ENCODE measurements at regions not wholly inside any gene's neighbourhood (a gene's known extent, or its start where the extent isn't known, plus 50 kb on each side); places are given as distances from the start of the nearest gene placed in this dataset.
"Not testable (repeated sequence)": the region's sequence is repeated elsewhere in the genome, so short reads cannot be mapped to it uniquely, and the experiment has no call there.

DNA sequence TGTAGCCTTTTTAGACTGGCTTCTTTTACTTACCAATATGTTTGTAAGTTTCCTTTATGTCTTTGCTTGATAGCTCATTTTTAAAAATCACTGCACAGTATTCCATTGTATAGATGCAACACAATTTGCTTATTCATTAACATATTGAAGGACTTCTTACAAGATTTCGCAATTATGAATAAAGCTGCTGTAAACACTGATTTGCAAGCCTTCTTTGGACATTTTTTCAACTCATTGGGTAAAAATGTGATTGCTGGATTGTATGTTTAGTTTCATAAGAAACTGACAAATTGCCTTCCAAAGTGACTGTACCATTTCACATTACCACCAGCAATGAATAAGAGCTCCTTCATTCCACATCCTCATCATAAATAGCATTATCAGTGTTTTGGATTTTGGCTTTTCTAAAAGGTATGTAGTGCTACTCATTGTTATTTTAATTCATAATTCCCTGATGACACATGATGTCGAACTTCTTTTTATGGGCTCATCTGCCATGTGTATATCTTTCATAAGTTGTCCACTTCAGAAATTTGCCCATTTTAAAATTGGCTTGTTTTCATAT, 80.7 kb downstream of the TFAP2B start:
- CTCF ChIA-PET, result no interaction called here
- no peak overlapping the region for H3K27ac Mint-ChIP-seq
- POLR2A ChIA-PET, result no interaction called here

DNA sequence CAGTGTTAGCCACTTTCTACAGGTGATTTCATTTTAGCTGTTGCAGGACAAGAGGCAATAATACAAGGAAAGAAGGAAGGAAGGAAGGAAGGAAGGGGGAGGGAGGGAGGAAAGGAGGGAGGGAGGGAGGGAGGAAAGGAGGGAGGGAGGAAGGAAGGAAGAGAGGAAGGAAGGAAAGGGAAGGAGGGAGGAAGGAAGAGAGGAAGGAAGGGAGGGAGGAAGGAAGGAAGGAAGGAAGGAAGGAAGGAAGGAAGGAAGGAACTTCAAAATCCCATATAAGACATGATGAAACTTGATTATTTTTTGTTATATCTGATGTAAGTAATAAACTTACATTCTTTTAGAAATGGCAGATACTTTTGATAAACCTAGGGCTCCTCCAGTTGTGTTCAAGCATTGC, 83.6 kb downstream of the TFAP2B start:
- ChIA-PET POLR2A (no interaction called here), CTCF (interaction anchor here (1.3 kb wide), 1 partner anchor 18 kb away, joined by 4 read pairs; no protein-coding TSS in a partner anchor)
- no peak overlapping the region for H3K4me3 Mint-ChIP-seq
- intact Hi-C loops (cut with DNase I, micrococcal nuclease), result no loop called here
- H3K9me3 Mint-ChIP-seq (ENCODE audit: low read depth), result no peaks in the 10 kb centered on the region
- H3K36me3 Mint-ChIP-seq (ENCODE audit: low read depth), result no peaks in the 10 kb centered on the region
- no peak for DNase-seq
- no peak for ATAC-seq
- H3K4me1 Mint-ChIP-seq, result no peaks in the 10 kb centered on the region
- H3K27ac Mint-ChIP-seq, result no peak overlapping the region
- H3K27me3 Mint-ChIP-seq, result no peaks in the 10 kb centered on the region

More for the DNA sequence above, 80.7 kb downstream of the TFAP2B start:
- intact Hi-C loops (cut with DNase I, micrococcal nuclease), result no loop called here
- no peak for ATAC-seq
- H3K4me1 Mint-ChIP-seq, result no peaks in the 10 kb centered on the region
- no peaks in the 10 kb centered on the region for H3K27me3 Mint-ChIP-seq
- DNase-seq, result no peak
- H3K36me3 Mint-ChIP-seq (ENCODE audit: low read depth), result no peaks in the 10 kb centered on the region
- peaks cover 2% of the 10 kb centered on the region for H3K9me3 Mint-ChIP-seq (ENCODE audit: low read depth)
- no peak overlapping the region for H3K4me3 Mint-ChIP-seq

DNA sequence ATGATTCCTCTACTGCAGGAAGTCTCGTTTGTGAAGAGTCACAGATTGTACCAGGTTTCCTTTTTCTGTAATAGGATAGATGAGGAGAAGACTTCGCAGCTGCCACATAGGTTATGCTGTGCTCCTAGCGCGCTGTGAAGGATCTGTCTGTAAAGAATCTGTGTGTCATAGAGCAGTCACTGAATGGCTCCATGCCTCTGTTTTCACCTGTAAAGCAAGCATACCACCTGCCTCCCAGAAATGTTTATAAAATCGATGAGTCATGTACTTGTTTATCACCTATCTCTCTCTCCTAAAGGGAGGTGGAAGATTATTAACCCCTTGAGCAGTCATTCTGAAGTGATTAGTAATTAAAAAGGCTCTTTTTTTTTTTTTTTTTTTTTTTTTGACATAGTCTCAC, 86.6 kb downstream of the TFAP2B start:
- no peaks in the 10 kb centered on the region for H3K36me3 Mint-ChIP-seq (ENCODE audit: low read depth)
- CTCF ChIA-PET, result interaction anchor here (1.2 kb wide), 1 partner anchor 17 kb away, joined by 3 read pairs; no protein-coding TSS in a partner anchor

DNA sequence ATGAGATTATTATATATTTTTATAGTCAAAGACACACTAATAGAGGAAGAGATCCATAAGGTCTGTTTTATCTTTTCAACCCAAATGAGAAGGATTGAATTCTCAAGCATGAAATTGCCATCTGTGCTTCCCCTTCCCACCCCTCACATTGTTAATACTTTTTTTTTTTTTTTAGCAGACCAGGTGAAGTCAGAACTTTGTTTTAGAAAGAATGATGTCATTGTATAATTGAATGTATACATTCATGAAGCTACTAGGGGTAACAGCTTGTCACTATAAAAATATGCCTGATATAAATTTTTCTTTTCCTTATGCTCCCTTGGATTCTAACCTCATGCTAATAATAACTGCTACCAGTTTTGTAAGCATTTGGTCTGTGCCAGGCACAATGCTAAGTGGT, 88.9 kb downstream of the TFAP2B start:
- H3K4me3 Mint-ChIP-seq, result no peak overlapping the region
- no peaks in the 10 kb centered on the region for H3K27me3 Mint-ChIP-seq
- DNase-seq, result no peak
- no peak overlapping the region for H3K27ac Mint-ChIP-seq
- CTCF ChIA-PET, result no interaction called here
- no peaks in the 10 kb centered on the region for H3K4me1 Mint-ChIP-seq
- H3K36me3 Mint-ChIP-seq (ENCODE audit: low read depth), result no peaks in the 10 kb centered on the region
- no peaks in the 10 kb centered on the region for H3K9me3 Mint-ChIP-seq (ENCODE audit: low read depth)
- POLR2A ChIA-PET, result no interaction called here
- no peak for ATAC-seq
- intact Hi-C loops (cut with DNase I, micrococcal nuclease), result no loop called here

More for the DNA sequence above, 86.6 kb downstream of the TFAP2B start:
- Mint-ChIP-seq H3K4me1 (no peaks in the 10 kb centered on the region), H3K9me3 (ENCODE audit: low read depth) (no peaks in the 10 kb centered on the region), H3K27ac (no peak overlapping the region), H3K4me3 (no peak overlapping the region), H3K27me3 (no peaks in the 10 kb centered on the region)
- ATAC-seq (no peak), DNase-seq (no peak)
- intact Hi-C loops (cut with DNase I, micrococcal nuclease), result no loop called here
- POLR2A ChIA-PET, result no interaction called here

DNA sequence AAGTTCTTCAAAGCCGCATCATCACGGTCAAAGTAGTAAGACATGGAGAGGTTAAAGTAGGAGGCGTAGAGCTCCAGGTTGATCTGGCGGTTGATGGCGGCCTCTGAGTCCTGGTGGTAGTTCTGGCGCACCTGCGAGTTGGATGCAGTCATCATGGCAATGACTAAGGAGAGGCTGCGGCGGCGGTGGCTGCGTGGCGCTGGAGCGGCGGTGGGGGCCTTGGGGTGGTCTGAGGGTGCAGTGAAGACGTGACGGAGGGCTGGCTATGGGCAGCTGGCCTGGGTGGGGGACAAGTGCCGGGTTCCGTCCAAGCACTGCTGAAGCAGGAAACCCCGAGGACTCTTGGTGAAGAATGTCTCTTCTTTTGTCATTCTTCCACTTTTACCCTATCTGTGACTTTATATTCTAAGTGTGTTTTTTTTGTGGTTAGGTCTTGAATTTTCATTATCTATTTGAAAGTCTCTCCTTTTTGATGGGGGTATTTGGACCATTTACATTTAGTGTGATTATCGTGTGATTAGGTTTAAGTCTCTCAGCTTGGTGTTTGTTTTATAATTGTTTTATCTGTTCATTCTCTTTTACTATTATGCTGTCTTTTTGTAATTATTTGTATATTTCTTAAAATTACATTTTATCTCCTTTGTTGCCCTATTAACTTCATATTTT, 94.6 kb downstream of the TFAP2B start:
- Mint-ChIP-seq H3K27ac (no peak overlapping the region), H3K36me3 (ENCODE audit: low read depth) (no peaks in the 10 kb centered on the region), H3K4me3 (no peak overlapping the region), H3K27me3 (no peaks in the 10 kb centered on the region), H3K4me1 (no peaks in the 10 kb centered on the region), H3K9me3 (ENCODE audit: low read depth) (peaks cover 9% of the 10 kb centered on the region)
- POLR2A ChIA-PET, result no interaction called here
- ATAC-seq, result no peak
- CTCF ChIA-PET, result no interaction called here
- no peak for DNase-seq
- intact Hi-C loops (cut with DNase I, micrococcal nuclease), result no loop called here

DNA sequence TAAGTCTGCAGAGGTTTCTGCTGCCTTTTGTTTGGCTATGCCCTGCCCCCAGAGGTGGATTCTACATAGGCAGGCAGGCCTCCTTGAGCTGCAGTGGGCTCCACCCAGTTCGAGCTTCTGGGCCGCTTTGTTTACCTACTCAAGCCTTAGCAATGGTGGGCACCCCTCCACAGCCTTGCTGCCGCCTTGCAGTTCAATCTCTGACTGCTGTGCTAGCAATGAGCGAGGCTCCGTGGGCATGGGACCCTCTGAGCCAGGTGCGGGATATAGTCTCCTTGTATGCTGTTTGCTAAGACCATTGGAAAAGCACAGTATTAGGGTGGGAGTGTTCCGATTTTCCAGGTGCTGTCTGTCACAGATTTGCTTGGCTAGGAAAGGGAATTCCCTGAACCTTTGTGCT, 102.7 kb downstream of the TFAP2B start:
- ATAC-seq; H3K27ac Mint-ChIP-seq; CTCF ChIA-PET; intact Hi-C loops (cut with DNase I, micrococcal nuclease); H3K36me3 Mint-ChIP-seq (ENCODE audit: low read depth); DNase-seq; H3K4me3 Mint-ChIP-seq; H3K4me1 Mint-ChIP-seq; POLR2A ChIA-PET; H3K27me3 Mint-ChIP-seq: not testable (repeated sequence)
- H3K9me3 Mint-ChIP-seq (ENCODE audit: low read depth), result peaks cover 19% of the 10 kb centered on the region

DNA sequence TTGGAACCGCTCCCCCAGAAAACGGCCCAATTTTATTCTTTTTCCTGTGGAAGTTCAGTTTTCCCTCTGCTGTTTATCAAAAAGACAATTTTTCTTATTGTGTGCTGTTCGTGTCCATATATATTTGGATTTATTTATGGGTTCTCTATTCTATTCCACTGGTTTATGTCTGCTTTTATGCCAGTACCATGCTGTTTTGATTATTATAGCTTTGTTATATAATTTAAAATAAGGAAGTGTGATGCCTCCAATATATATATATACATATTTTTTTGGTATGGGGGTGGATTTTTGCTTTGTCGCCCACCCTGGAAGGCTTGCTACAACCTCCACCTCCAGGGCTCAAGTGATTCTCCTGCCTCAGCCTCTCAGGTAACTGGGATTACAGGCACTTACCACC, 103.3 kb downstream of the TFAP2B start:
- H3K4me1 Mint-ChIP-seq, result no peaks in the 10 kb centered on the region
- peaks cover 19% of the 10 kb centered on the region for H3K9me3 Mint-ChIP-seq (ENCODE audit: low read depth)
- POLR2A ChIA-PET, result no interaction called here

DNA sequence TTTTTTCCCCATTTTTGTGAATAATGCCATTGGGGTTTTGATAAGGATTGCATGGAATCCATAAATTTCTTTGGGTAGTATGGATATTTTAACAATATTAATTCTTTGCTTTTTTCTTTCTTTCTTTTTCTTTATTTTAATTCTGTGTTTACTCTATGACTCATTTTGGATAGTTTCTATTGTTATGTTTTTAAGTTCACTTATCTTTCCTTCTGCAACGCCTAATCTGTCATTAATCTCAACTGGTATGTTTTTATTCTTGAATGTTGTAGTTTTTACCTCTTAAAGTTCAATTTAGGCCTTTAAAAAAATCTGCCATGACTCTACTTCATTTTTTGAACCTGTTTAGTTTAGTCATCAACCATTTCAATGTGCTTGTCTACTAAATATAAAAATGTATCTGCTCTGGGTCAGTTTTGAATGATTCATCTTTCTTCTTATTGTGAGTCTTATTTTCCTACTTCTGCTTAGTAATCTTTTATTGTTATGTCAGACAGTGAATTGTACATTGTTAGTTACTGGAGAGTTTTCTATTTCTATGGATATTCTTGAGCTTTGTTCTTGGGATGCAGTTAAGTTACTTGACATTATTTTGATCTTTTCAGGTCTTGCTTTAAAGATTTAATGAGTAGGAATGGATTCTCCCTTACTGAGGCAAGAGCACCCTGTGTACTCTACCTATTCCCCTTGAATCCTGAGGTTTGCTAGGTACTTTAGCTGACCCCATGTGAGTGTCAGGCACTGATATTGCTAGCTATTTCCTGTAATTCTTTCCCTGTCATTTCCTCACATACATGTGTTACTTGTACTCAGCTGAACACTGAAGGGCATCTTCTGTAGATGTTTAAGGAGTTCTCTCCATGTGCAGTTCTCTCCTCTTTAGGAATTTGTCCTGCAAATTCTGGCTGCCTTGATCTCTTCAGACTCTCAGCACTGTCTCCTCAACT, 104.2 kb downstream of the TFAP2B start:
- Mint-ChIP-seq H3K27me3 (no peaks in the 10 kb centered on the region), H3K9me3 (ENCODE audit: low read depth) (peaks cover 19% of the 10 kb centered on the region), H3K4me1 (no peaks in the 10 kb centered on the region), H3K4me3 (no peak overlapping the region), H3K36me3 (ENCODE audit: low read depth) (no peaks in the 10 kb centered on the region), H3K27ac (no peak overlapping the region)
- ChIA-PET CTCF (interaction anchor here (0.6 to 0.7 kb wide), 2 partner anchors 18 to 186 kb away, joined by 3 read pairs; no protein-coding TSS in a partner anchor), POLR2A (no interaction called here)
- DNase-seq (no peak), ATAC-seq (no peak)
- intact Hi-C loops (cut with DNase I, micrococcal nuclease), result no loop called here

More for the DNA sequence above, 103.3 kb downstream of the TFAP2B start:
- ATAC-seq (no peak), DNase-seq (no peak)
- H3K36me3 Mint-ChIP-seq (ENCODE audit: low read depth), result no peaks in the 10 kb centered on the region
- H3K27me3 Mint-ChIP-seq, result no peaks in the 10 kb centered on the region
- CTCF ChIA-PET, result interaction anchor here (0.7 kb wide), 1 partner anchor 17 kb away, joined by 3 read pairs; no protein-coding TSS in a partner anchor
- H3K27ac Mint-ChIP-seq, result no peak overlapping the region
- H3K4me3 Mint-ChIP-seq, result no peak overlapping the region
- intact Hi-C loops (cut with DNase I, micrococcal nuclease), result no loop called here

DNA sequence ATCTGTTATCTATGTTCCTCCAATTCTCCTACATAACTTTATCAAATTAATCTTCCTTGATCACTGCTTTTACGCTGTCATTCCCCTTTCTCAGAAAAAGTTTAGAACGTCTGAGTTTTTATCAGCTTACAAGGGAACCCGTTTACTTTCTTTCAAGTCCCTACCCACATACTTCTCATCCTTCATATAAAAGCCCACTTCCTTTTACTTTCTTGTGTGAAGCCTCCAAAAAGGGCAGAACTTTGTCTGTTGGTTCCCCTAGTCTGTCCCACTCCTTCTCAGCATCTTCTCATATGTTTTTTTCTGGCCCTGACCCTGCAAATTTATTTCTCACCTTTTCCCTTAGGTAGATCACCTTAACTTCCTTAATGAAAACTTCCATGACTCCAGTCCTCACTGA, 106.1 kb downstream of the TFAP2B start:
- no peak for ATAC-seq
- no peaks in the 10 kb centered on the region for H3K4me1 Mint-ChIP-seq
- no peak for DNase-seq
- no peak overlapping the region for H3K4me3 Mint-ChIP-seq
- H3K36me3 Mint-ChIP-seq (ENCODE audit: low read depth), result no peaks in the 10 kb centered on the region
- ChIA-PET POLR2A (no interaction called here), CTCF (no interaction called here)
- no peak overlapping the region for H3K27ac Mint-ChIP-seq
- no peaks in the 10 kb centered on the region for H3K27me3 Mint-ChIP-seq
- peaks cover 18% of the 10 kb centered on the region for H3K9me3 Mint-ChIP-seq (ENCODE audit: low read depth)
- intact Hi-C loops (cut with DNase I, micrococcal nuclease), result no loop called here

DNA sequence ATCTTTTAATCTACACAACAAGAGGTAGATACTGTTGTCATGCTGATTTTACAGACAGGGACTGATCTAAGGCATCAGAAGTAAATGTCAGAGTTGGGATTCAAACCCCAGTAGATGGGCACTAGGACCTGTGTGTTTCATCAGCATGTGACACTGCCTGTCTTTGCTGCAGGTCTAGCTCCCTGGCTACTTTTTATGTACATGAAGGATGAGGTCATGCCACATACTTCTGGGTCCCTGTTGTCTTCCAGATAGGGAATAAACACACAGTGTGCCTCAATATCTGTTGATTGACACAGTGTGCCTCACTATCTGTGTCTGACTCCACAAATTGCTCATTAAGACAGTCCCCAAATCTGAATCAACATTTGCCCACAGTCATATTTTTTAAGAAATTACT, 106.9 kb downstream of the TFAP2B start:
- CTCF ChIA-PET, result no interaction called here
- DNase-seq (no peak), ATAC-seq (no peak)
- H3K9me3 Mint-ChIP-seq (ENCODE audit: low read depth), result peaks cover 17% of the 10 kb centered on the region
- H3K4me3 Mint-ChIP-seq, result no peak overlapping the region
- H3K4me1 Mint-ChIP-seq, result no peaks in the 10 kb centered on the region
- POLR2A ChIA-PET, result no interaction called here
- no peak overlapping the region for H3K27ac Mint-ChIP-seq
- no peaks in the 10 kb centered on the region for H3K36me3 Mint-ChIP-seq (ENCODE audit: low read depth)
- H3K27me3 Mint-ChIP-seq, result no peaks in the 10 kb centered on the region
- intact Hi-C loops (cut with DNase I, micrococcal nuclease), result no loop called here

DNA sequence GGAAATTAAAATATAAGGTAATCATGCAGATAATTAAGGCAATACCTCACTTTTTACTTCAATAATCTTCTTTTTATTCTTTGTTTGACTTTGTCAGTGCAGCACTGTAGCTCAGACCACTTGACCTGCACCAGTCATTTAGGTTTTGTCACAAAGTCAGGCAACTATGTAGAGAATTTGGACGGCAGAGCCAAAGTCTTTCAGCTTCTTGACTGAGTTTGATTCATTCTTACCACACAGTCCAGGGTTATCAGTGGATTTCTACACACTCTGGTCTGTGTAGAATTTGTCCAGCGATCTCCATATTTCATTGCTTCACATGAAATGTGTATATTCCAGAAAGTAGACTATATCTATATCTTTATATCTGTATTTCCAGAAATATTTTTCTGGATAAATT, 107.3 kb downstream of the TFAP2B start:
- intact Hi-C loops (cut with DNase I, micrococcal nuclease), result no loop called here
- Mint-ChIP-seq H3K27me3 (no peaks in the 10 kb centered on the region), H3K4me1 (no peaks in the 10 kb centered on the region), H3K27ac (no peak overlapping the region), H3K36me3 (ENCODE audit: low read depth) (no peaks in the 10 kb centered on the region), H3K9me3 (ENCODE audit: low read depth) (peaks cover 15% of the 10 kb centered on the region), H3K4me3 (no peak overlapping the region)
- ChIA-PET POLR2A (no interaction called here), CTCF (no interaction called here)
- DNase-seq (no peak), ATAC-seq (no peak)

DNA sequence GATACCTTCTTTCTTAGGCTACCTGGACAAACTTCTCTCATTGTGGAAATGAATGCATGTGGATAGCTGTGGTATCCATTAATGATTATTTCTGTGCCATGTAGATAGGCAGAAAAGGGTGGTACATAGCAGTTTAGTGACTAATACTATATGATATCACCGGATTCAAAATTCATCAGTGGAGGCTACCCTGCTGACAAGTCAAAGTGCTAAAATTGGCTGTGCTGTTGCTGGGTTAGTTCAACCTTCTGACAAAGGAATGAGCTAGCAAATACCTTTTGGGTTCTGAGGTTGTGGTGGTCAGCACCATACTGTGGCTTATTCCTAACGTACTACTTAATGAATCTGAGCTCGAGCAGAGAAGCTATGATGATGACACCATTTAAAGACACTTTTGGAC, 109.1 kb downstream of the TFAP2B start:
- H3K9me3 Mint-ChIP-seq (ENCODE audit: low read depth), result peaks cover 8% of the 10 kb centered on the region
- no peak overlapping the region for H3K27ac Mint-ChIP-seq
- H3K36me3 Mint-ChIP-seq (ENCODE audit: low read depth), result no peaks in the 10 kb centered on the region
- H3K4me1 Mint-ChIP-seq, result no peaks in the 10 kb centered on the region
- CTCF ChIA-PET, result no interaction called here
- no peaks in the 10 kb centered on the region for H3K27me3 Mint-ChIP-seq
- no peak overlapping the region for H3K4me3 Mint-ChIP-seq
- intact Hi-C loops (cut with DNase I, micrococcal nuclease), result no loop called here
- DNase-seq (no peak), ATAC-seq (no peak)
- POLR2A ChIA-PET, result no interaction called here
